ENCODE measurements at regions not wholly inside any gene's neighbourhood (a gene's known extent, or its start where the extent isn't known, plus 50 kb on each side); places are given as distances from the start of the nearest gene placed in this dataset.

- no peak overlapping the region for H2AFZ ChIP-seq (ENCODE audit: low read length)
- FAIRE-seq (no peak), DNase-seq (ENCODE audit: low read depth in 1 of 2, low spot score in 2 of 2) (no peak)
- no peak overlapping the region for H2BK20ac ChIP-seq (ENCODE audit: low read length)
- H3K79me2 ChIP-seq (ENCODE audit: control insufficient read depth in 1 of 2, insufficient read depth in 2 of 2, low read length in 2 of 2), result no peaks in the 10 kb centered on the region
- no peak overlapping the region for H3K4me2 ChIP-seq (ENCODE audit: insufficient read depth in 1 of 2, low read depth in 2 of 2, low read length in 2 of 2)
- no peaks in the 10 kb centered on the region for H3K9me3 ChIP-seq (ENCODE audit: insufficient read depth in 2 of 2, low read depth in 1 of 2, low read length in 1 of 2)
- no peak overlapping the region for H3K4ac ChIP-seq (replicated peaks; ENCODE audit: insufficient read length, low read depth, low read length)
- H2BK15ac ChIP-seq (ENCODE audit: low read length), result no peak overlapping the region
- H2AK5ac ChIP-seq (ENCODE audit: low read depth, low read length), result no peak overlapping the region
- H3K23me2 ChIP-seq (ENCODE audit: low read depth, low read length), result no peaks in the 10 kb centered on the region
- no peaks in the 10 kb centered on the region for H4K20me1 ChIP-seq (replicated peaks in 1 of 2; ENCODE audit: control insufficient read depth in 1 of 2, insufficient read depth in 2 of 2, low read length in 2 of 2)
- no peak overlapping the region for H3K56ac ChIP-seq (replicated peaks; ENCODE audit: insufficient read length, low read depth, low read length)
- H3K18ac ChIP-seq (ENCODE audit: extremely low read depth, low read length), result no peak overlapping the region
- no peak overlapping the region for H2BK120ac ChIP-seq (replicated peaks; ENCODE audit: low read depth, low read length)
- 84% methylated on average over 1 of the region's 1 CpG; no CpG with 5 or more reads in 1 of the 2 experiments for WGBS, 2 experiments (ENCODE audit: extremely low coverage in 1 of 2, insufficient coverage in 1 of 2, insufficient read length in 1 of 2, insufficient replicate concordance in 2 of 2, low coverage in 1 of 2, low lambda C conversion rate in 2 of 2, missing lambda C conversion rate in 1 of 2)
- no peak overlapping the region for H2BK12ac ChIP-seq (ENCODE audit: low read depth, low read length)
- no peak overlapping the region for H3K4me3 ChIP-seq (ENCODE audit: extremely low read depth in 1 of 4, insufficient read depth in 2 of 4, low read depth in 3 of 4, low read length in 4 of 4)
- no peak overlapping the region for H2BK5ac ChIP-seq (ENCODE audit: low read depth, low read length)
- no peak overlapping the region for H3K14ac ChIP-seq (ENCODE audit: insufficient read length)
- TF ChIP-seq RFX5 (IDR thresholded peaks at IDR 0.05; ENCODE audit: borderline replicate concordance, low read depth, low read length) (no peak), NRF1 (IDR thresholded peaks at IDR 0.05; ENCODE audit: low read depth, low read length) (no peak), HDAC6 (IDR thresholded peaks at IDR 0.05; ENCODE audit: low read depth, low read length) (no peak), GTF2F1 (IDR thresholded peaks at IDR 0.05; ENCODE audit: borderline replicate concordance, low read depth, low read length) (no peak), SIN3A (conservative IDR thresholded peaks at IDR 0.05 in 1 of 2, IDR thresholded peaks at IDR 0.05 in 1 of 2; ENCODE audit: low read depth in 1 of 2, low read length in 2 of 2) (no peak), E2F6 (IDR thresholded peaks at IDR 0.05) (no peak), TEAD4 (IDR thresholded peaks at IDR 0.05; ENCODE audit: low read depth, low read length) (no peak), SUZ12 (IDR thresholded peaks at IDR 0.05; ENCODE audit: low read length) (no peak), KDM4A (IDR thresholded peaks at IDR 0.05; ENCODE audit: low read depth, low read length, severe bottlenecking) (no peak), CTBP2 (IDR thresholded peaks at IDR 0.05; ENCODE audit: borderline replicate concordance, insufficient read depth, insufficient read length, low read length) (no peak), SIRT6 (IDR thresholded peaks at IDR 0.05; ENCODE audit: low read length) (no peak), GABPA (IDR thresholded peaks at IDR 0.05; ENCODE audit: borderline replicate concordance, insufficient read depth, low read length) (no peak)
- no peaks in the 10 kb centered on the region for H3K79me1 ChIP-seq (ENCODE audit: low read depth, low read length)
- H3K27ac ChIP-seq (ENCODE audit: low read depth, low read length), result no peak overlapping the region
- no peaks in the 10 kb centered on the region for H3K4me1 ChIP-seq (replicated peaks in 1 of 4; ENCODE audit: control insufficient read depth in 3 of 4, insufficient read depth in 4 of 4, low read length in 3 of 4)
- H3K36me3 ChIP-seq (ENCODE audit: control insufficient read depth in 2 of 4, insufficient read depth in 4 of 4, low read length in 3 of 4), result no peaks in the 10 kb centered on the region
- no peak overlapping the region for H3K23ac ChIP-seq (ENCODE audit: insufficient read length)
- ChIA-PET POLR2A (ENCODE audit: partially characterized antibody) (no interaction called here), CTCF (ENCODE audit: partially characterized antibody) (no interaction called here)
- no peak overlapping the region for H4K91ac ChIP-seq (replicated peaks; ENCODE audit: insufficient read length, low read length)
- no peak overlapping the region for H3K9ac ChIP-seq (replicated peaks in 1 of 4; ENCODE audit: extremely low read depth in 1 of 4, low read depth in 3 of 4, low read length in 3 of 4)
- no peaks in the 10 kb centered on the region for H3K27me3 ChIP-seq (replicated peaks in 1 of 4; ENCODE audit: control insufficient read depth in 3 of 4, extremely low read depth in 1 of 4, insufficient read depth in 3 of 4, low read length in 3 of 4)
- no peak overlapping the region for H4K5ac ChIP-seq (ENCODE audit: insufficient read length, low read depth, low read length)
- H4K8ac ChIP-seq (ENCODE audit: extremely low read depth, insufficient read depth, low read length), result no peak overlapping the region
Observed at GRCh38 chr5:123858938-123859337, 347.0 kb downstream of the CSNK1G3 start.

Data from H1 (cell line).